Prostate gland (tissue), 2 donors: ENCODE measurements at regions not wholly inside any gene's neighbourhood (a gene's known extent, or its start where the extent isn't known, plus 50 kb on each side); places are given as distances from the start of the nearest gene placed in this dataset.
"Not testable (repeated sequence)": the region's sequence is repeated elsewhere in the genome, so short reads cannot be mapped to it uniquely, and the experiment has no call there.

Source experiments
- DNase-seq: peaks from one replicate; pipeline ENCODE4 v3.0.0-alpha.2; 2019; ENCODE audit warnings: low spot score
- H3K27ac ChIP-seq, 2 donors: fragments of 200-600 bp; sonication (generic); 2 replicates each; pipeline ENCODE4 v1.5.1; 2017 to 2019
- H3K27me3 ChIP-seq: fragments of 200-600 bp; sonication (generic); replicated peaks from 2 replicates; pipeline ENCODE4 v1.5.1; 2019; ENCODE audit not compliant: insufficient read depth
- H3K36me3 ChIP-seq, 2 donors: fragments of 200-600 bp; sonication (generic); 1 replicate in 1 of 2; 2 replicates in 1 of 2; pipeline versions ENCODE4 v1.5.1 to v1.8.1; 2017 to 2019
- H3K4me1 ChIP-seq: fragments of 200-600 bp; sonication (generic); replicated peaks from 2 replicates; pipeline ENCODE4 v1.5.1; 2019
- H3K4me3 ChIP-seq, 2 donors: fragments of 200-600 bp; sonication (generic); 2 replicates each; pipeline ENCODE4 v1.5.1; 2017 to 2019
- H3K9me3 ChIP-seq: fragments of 200-600 bp; sonication (generic); 2 replicates; pipeline ENCODE4 v1.5.1; 2017
- POLR2A ChIP-seq: fragments of 450-650 bp; IDR thresholded peaks from one replicate; pipeline ENCODE4 v1.6.1; 2016; ENCODE audit warnings: antibody characterized with exemption, mild to moderate bottlenecking
- POLR2AphosphoS5 ChIP-seq: sonication (generic); formaldehyde crosslinking; IDR thresholded peaks from one replicate; pipeline ENCODE4 v1.6.1; 2017; ENCODE audit warnings: antibody characterized with exemption
- WGBS: methylation state at CpG from one replicate; pipeline ENCODE4 v1.1.5; 2018; 5-methylcytosine and 5-hydroxymethylcytosine counted together
- intact Hi-C: fragments of 100-400 bp; cut with DNase I; formaldehyde crosslinking; loops from one replicate; pipeline ENCODE4 v1.14.2; 2022
- TF ChIP-seq, protein P1 (sequence below), 4 experiments: fragments of 200-600 bp in 2 of 4; fragments of 450-650 bp in 2 of 4; sonication (generic) in 2 of 4; IDR thresholded peaks; 1 replicate in 3 of 4; 2 replicates in 1 of 4; pipeline ENCODE4 v1.5.1; 2016 to 2019; ENCODE audit warnings: antibody characterized with exemption in 4 of 4, mild to moderate bottlenecking in 2 of 4, moderate library complexity in 2 of 4

DNA sequence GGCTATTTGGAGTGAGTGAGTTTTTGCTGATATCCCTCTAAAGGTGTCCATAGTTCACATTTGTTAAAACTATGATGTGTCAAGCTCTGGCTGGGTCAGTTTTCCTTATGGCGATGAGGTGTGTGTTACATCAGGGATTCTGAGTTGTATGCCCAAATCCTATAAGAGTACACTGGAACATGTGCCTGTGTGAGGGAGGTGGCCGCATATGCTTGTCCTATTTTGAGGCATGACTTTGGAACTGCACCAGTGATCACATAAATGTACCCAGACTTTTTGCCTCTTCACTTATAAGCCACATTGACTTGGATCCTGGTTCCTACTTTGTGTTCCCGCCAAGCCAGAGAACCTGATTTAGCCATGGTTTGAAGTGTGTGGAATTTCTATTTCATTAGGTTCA lies 140.3 kb upstream of the RXFP2 start:
- Histone ChIP-seq H3K27me3 (no peaks in the 10 kb centered on the region), H3K4me1 (no peaks in the 10 kb centered on the region), H3K4me3 (no peak overlapping the region), H3K36me3 (no peaks in the 10 kb centered on the region), H3K27ac (no peak overlapping the region), H3K9me3 (no peaks in the 10 kb centered on the region)
- TF ChIP-seq POLR2AphosphoS5, result no peak
- no peak for TF ChIP-seq POLR2A
- TF ChIP-seq, protein P1, sequence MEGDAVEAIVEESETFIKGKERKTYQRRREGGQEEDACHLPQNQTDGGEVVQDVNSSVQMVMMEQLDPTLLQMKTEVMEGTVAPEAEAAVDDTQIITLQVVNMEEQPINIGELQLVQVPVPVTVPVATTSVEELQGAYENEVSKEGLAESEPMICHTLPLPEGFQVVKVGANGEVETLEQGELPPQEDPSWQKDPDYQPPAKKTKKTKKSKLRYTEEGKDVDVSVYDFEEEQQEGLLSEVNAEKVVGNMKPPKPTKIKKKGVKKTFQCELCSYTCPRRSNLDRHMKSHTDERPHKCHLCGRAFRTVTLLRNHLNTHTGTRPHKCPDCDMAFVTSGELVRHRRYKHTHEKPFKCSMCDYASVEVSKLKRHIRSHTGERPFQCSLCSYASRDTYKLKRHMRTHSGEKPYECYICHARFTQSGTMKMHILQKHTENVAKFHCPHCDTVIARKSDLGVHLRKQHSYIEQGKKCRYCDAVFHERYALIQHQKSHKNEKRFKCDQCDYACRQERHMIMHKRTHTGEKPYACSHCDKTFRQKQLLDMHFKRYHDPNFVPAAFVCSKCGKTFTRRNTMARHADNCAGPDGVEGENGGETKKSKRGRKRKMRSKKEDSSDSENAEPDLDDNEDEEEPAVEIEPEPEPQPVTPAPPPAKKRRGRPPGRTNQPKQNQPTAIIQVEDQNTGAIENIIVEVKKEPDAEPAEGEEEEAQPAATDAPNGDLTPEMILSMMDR (IDR thresholded peaks at IDR 0.05), result no peak
- no peak for DNase-seq
- intact Hi-C loops, result no loop called here
- 96% methylated on average over 3 of the region's 3 CpGs for WGBS

DNA sequence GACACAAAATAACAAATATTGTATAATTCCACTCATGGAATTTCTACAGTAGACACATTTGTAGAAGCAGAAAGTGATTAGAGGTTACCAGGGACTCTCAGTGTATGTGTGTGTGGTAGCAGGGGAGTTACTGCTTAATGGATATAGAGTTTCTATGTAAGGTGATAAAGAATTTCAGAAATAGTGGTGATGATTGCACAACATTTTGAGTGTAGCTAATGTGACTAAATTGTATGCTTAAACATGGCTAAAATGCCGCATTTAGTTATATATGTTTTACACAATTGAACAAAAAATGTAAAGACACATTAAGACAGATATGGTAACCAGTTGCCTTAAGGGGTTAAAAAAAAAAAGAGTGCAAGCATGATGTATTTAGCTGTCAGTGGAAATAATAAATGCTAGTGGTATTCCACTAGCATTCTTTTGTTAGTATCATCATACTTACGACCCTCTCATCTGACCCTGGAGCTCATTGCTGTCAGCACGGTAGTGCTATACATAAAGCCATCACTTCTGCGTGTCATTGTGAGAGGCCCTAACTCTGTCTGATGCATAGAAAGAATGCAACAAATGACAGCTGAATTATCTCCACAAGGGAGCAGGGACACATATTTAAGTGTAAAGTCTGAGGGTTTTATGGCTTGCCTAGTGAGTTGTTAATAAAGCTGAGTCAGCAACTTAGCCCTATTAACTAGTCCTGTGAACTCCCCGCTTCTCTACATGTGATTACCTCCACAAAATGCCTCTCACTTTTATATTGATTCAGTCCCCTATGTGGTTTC lies 134.1 kb upstream of the RXFP2 start:
- no peak for DNase-seq
- Histone ChIP-seq H3K4me3 (no peak overlapping the region), H3K9me3 (no peaks in the 10 kb centered on the region), H3K27ac (no peak overlapping the region), H3K4me1 (no peaks in the 10 kb centered on the region), H3K36me3 (no peaks in the 10 kb centered on the region), H3K27me3 (no peaks in the 10 kb centered on the region)
- 68% methylated on average over 5 of the region's 5 CpGs for WGBS
- TF ChIP-seq, protein P1 (IDR thresholded peaks at IDR 0.05), result no peak
- no peak for TF ChIP-seq POLR2A
- TF ChIP-seq POLR2AphosphoS5, result no peak
- intact Hi-C loops, result no loop called here

DNA sequence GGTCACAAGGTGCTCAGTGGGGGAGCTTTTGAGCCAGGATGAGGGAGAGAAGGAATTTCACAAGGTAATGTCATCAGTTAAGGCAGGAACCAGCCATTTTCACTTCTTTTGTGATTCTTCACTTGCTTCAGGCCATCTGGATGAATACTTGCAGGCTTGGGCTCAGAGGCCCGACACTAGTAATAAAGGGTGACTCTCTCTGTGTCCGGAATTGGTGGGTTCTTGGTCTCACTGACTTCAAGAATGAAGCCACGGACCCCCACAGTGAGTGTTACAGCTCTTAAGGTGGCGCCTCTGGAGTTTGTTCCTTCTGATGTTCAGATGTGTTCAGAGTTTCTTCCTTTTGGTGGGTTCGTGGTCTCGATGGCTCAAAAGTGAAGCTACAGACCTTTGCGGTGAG lies 131.8 kb upstream of the RXFP2 start:
- H3K36me3 ChIP-seq, H3K9me3 ChIP-seq, DNase-seq, H3K4me1 ChIP-seq, intact Hi-C loops, H3K27me3 ChIP-seq, H3K27ac ChIP-seq, H3K4me3 ChIP-seq: not testable (repeated sequence)
- WGBS, result 77% methylated on average over 4 of the region's 7 CpGs

DNA sequence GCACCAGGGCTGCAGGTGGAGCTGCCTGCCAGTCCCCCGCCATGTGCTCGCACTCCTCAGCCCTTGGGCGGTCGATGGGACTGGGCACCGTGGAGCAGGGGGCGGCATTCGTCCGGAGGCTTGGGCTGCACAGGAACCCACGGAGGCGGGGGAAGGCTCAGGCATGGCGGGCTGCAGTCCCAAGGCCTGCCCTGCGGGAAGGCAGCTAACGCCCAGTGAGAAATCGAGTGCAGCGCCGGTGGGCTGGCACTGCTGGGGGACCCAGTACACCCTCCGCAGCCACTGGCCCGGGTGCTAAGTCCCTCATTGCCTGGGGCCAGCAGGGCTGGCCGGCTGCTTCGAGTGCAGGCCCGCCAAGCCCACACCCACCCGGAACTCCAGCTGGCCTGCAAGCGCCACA lies 130.5 kb upstream of the RXFP2 start:
- H3K4me3 ChIP-seq, DNase-seq, H3K27me3 ChIP-seq, intact Hi-C loops, H3K36me3 ChIP-seq, H3K9me3 ChIP-seq, H3K27ac ChIP-seq, H3K4me1 ChIP-seq: not testable (repeated sequence)
- 92% methylated on average over 17 of the region's 23 CpGs for WGBS

DNA sequence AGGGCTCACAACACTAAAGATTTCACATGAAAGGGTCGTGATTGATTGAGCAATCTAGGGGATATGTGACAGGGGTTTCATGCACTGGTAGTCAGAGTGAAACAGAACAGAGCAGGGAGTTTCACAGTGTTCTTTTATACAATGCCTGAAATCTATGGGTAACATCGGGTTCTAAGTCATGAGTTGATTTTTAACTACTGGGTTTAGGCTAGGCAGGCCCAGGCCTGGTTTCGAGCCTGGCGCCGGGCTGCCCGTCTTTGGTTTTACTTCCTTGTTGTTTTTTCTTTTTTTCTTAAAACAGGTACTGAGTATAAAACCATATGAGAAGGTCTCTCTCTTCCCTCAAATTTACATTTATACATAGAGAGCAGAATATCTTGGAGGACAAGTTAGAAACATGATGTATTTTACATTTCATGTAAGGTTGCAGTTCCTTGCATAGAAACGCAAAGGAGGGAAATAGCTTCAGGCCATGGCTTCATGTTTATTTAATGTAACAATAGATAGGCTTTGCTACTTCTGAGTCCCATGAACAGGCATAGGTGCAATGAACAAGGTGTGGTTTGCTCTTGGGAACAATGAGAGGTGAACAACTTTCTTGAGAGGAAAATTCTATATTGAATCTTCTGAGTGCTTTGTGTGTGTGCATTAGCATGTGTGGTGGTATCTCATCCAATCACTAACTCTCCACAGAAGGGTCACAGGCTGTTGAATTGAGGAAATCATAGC lies 128.9 kb upstream of the RXFP2 start:
- Histone ChIP-seq H3K9me3 (no peaks in the 10 kb centered on the region), H3K4me1 (no peaks in the 10 kb centered on the region), H3K4me3 (no peak overlapping the region), H3K27me3 (no peaks in the 10 kb centered on the region), H3K27ac (no peak overlapping the region), H3K36me3 (no peaks in the 10 kb centered on the region)
- 67% methylated on average over 7 of the region's 7 CpGs for WGBS
- TF ChIP-seq POLR2AphosphoS5 (no peak), POLR2A (no peak)
- TF ChIP-seq, protein P1 (IDR thresholded peaks at IDR 0.05), result no peak
- intact Hi-C loops, result no loop called here
- DNase-seq, result no peak

DNA sequence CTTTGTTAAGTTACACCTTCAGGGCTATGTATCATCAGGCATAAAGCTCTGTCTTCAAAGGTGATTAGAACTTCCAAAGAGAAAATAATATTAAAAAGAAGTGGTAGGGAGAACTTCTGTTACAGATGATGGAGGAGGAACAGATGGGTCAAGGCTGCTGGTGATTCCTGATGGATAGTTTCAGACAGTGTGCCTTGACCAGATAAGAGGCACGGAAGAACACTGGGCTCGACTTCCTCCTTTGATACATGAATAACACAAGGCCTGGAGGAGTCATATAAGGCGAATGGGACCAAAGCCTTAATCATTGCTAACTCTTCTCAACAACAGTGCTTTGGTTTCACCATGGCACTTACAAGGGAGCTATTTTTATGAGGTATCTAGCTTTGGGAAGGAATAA lies 128.1 kb upstream of the RXFP2 start:
- 93% methylated on average over 3 of the region's 3 CpGs for WGBS
- Histone ChIP-seq H3K27ac (no peak overlapping the region), H3K4me1 (no peaks in the 10 kb centered on the region), H3K27me3 (no peaks in the 10 kb centered on the region), H3K36me3 (no peaks in the 10 kb centered on the region), H3K4me3 (no peak overlapping the region), H3K9me3 (no peaks in the 10 kb centered on the region)
- intact Hi-C loops, result no loop called here
- DNase-seq, result no peak
- no peak for TF ChIP-seq POLR2AphosphoS5
- TF ChIP-seq, protein P1 (IDR thresholded peaks at IDR 0.05), result no peak
- TF ChIP-seq POLR2A, result no peak
